Astrocyte of the spinal cord (primary cell): ENCODE measurements at regions not wholly inside any gene's neighbourhood (a gene's known extent, or its start where the extent isn't known, plus 50 kb on each side); places are given as distances from the start of the nearest gene placed in this dataset.

Experiments used
- DNase-seq: peaks from one replicate; pipeline ENCODE4 v3.0.0; 2011; ENCODE audit warnings: low read depth, low spot score
- H3K4me3 ChIP-seq: 2 replicates; pipeline ENCODE4 v1.5.1; 2011; ENCODE audit warnings: low read depth, mild to moderate bottlenecking, low read length, moderate library complexity
- in situ Hi-C: cut with HindIII; loops from 2 replicates; pipeline ENCODE4 v1.10.0; 2017; ENCODE audit warnings: low sequenced_read_pairs
- TF ChIP-seq, protein P1 (sequence below): IDR thresholded peaks from 2 replicates; pipeline ENCODE4 v1.5.1; 2012; ENCODE audit warnings: low read depth, mild to moderate bottlenecking, low read length, inconsistent platforms

DNA sequence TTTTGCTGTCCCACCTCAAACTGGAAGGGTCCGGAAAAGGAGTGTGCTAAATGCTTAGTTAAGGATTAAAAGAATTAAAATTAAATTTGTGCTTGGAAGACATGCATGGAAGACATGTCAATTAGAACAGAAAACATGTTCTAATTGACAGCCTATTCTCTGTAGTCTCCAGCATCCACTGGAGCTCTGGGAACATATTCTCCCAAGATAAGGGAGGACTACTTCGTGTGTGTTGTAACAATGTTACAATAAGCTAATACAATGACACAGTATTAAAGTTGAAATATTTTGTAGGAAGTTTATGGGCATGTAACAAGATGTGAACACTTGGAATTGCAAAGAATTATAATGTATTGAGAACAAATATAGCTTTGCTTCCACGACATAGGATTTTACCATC is 567.4 kb upstream of the CITED2 start:
- H3K4me3 ChIP-seq: no peak overlapping the region
- TF ChIP-seq, protein P1, sequence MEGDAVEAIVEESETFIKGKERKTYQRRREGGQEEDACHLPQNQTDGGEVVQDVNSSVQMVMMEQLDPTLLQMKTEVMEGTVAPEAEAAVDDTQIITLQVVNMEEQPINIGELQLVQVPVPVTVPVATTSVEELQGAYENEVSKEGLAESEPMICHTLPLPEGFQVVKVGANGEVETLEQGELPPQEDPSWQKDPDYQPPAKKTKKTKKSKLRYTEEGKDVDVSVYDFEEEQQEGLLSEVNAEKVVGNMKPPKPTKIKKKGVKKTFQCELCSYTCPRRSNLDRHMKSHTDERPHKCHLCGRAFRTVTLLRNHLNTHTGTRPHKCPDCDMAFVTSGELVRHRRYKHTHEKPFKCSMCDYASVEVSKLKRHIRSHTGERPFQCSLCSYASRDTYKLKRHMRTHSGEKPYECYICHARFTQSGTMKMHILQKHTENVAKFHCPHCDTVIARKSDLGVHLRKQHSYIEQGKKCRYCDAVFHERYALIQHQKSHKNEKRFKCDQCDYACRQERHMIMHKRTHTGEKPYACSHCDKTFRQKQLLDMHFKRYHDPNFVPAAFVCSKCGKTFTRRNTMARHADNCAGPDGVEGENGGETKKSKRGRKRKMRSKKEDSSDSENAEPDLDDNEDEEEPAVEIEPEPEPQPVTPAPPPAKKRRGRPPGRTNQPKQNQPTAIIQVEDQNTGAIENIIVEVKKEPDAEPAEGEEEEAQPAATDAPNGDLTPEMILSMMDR: no peak
- no peak for DNase-seq
- in situ Hi-C loops: no loop called here

DNA sequence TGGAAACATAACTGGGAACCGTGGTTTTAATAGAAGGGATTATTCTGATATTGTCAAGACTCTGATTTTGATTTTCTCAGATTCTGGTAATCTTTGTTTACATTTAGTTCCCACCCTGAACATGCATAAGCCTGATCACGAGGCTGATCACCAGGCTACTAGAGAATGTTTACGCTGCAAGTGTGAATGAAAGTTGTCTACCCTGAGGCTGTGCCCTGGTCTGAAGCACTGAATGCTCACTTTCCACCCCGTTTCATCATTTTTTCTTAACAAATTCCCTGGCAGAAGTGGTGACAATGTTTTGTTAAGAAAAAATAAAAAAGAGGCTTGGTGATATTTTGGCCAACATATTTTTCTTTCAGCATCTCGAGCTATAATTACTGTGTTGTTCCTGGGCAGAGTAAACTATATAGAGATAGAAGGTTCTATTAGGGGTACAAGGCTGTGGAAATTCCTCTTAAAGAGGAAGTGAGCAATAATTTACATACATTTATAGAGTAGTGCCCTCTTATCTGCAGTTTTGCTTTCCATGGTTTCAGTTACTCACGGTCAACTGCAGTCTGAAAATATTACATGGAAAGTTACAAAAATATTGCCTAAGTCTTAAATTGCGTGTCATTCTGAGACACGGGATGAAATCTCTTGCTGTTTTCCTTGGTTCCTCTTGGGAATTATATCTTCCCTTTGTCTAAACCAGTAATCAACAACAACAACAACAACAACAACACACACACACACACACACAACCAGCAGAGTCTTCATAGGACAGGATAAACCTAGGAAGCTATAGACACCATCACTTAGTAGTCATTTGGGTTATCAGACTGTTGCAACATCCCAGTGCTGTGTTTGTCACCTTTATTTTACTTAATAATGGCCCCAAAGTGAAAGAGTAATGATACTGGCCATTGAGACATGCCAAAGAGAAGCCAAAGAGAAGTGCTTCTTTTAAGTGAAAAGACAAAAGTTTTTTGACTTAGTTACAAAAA is 566.6 kb upstream of the CITED2 start:
- in situ Hi-C loops: no loop called here
- TF ChIP-seq, protein P1: no peak
- DNase-seq: peak; percentile 21
- H3K4me3 ChIP-seq: no peak overlapping the region

DNA sequence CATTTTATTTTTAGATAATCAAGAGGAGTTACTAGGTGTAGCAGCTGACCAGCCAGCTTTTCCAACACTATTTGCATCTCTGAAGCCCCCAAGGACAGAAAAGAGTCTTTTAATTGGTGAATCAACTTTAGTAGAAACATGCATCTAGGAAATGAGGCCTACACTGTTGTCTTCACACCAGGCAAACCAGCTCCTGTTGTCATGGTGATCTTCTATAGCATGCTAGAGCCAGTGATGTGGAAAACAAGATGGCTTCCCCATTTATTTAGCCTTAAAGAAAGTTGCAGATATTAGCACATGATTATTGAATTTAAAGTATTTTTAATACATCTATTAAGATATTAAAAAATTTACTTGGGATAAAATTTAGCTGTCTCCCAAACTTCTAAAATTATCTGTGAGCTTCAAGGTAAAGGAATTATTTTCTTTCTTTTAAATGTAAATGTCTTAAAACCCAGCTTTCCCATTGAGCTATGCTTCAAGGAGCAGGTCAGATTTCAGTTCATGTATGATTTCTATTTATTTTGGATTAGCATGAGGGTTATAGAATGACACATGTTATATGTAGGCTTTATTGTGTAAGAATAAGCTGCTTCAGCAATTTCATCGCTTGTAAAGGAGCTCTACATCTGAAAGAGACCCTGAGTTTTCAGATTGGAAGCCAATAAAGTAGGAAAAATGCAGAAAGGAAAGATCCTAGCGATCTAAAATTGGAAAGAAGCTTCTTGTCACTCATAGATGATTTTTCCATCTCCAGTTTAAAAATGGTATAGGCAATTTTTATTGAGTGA is 564.9 kb upstream of the CITED2 start:
- DNase-seq: no peak
- TF ChIP-seq, protein P1: no peak
- no peak overlapping the region for H3K4me3 ChIP-seq
- in situ Hi-C loops: no loop called here

DNA sequence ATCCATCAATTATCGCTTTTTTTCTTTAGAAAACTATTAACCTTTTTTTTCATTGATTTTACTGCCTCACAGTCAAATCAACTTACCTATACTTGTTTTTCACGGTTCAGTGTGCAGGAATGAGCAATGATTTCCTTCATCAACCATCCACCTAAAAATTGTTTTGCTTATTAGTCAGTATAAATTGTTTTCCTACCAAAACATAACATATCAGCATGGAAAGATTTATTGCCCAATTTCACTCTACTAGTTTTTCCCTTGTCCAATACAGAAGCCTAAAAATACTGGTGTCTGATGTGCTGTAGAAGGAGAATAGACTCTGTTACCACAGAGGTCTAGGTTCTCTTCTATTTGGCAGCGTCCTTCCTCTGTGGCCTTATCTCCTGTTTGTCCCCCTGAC is 558.2 kb upstream of the CITED2 start:
- TF ChIP-seq, protein P1: no peak
- no peak for DNase-seq
- no peak overlapping the region for H3K4me3 ChIP-seq
- in situ Hi-C loops: no loop called here

DNA sequence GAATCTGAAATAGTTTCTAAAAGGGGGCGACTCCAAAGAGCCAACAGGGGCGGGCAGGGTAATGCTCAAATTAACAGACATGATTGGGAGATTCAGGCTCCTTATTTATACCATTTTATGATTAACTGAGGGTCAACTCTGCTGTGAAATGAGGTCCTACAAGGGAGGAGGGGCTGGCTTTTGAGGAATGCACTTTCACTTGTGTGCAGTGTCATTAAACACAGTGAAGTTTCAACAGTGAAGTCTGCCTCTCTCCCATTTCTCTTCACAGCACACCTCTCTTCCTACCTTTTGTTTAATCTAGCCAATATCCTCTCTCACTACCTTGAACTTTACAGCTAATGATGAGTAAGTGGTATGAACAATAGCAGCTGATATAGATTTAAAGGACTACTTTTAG is 557.3 kb upstream of the CITED2 start:
- in situ Hi-C loops: no loop called here
- no peak overlapping the region for H3K4me3 ChIP-seq
- DNase-seq: no peak
- TF ChIP-seq, protein P1: no peak

DNA sequence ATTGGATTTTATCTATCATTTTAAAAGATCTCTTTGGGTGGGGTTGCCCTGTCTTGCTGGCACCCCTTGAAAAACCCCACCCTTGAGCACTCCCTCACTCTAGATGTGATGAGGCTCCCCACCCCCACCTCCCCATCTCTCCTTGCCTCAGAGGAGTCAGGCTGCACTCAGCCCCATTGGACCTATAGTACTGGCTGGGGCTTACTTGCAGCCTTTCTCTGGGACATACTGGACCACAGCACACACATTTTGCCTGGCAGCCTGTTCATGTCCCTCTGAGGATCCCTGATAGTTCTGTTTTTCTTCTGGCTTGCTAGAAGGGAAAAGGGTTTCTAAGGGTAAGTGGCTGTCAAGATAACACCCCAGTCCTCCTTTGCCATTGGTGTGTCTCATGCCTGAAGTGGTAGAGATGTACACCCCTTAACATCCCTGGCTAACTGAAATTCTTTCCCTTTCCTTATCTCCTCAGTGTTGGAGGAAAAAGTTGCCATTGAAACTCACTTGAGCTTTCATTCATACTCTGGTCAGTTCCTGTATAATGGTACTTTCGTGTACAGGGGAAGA is 553.4 kb upstream of the CITED2 start:
- no peak for DNase-seq
- in situ Hi-C loops: no loop called here
- H3K4me3 ChIP-seq: no peak overlapping the region
- TF ChIP-seq, protein P1: no peak
